Body of pancreas (tissue), 4 donors: ENCODE measurements at regions not wholly inside any gene's neighbourhood (a gene's known extent, or its start where the extent isn't known, plus 50 kb on each side); places are given as distances from the start of the nearest gene placed in this dataset.

Experiments used
- POLR2A ChIP-seq, 3 donors: fragments of 450-650 bp; IDR thresholded peaks; one replicate each; pipeline ENCODE4 v1.6.1; 2016; ENCODE audit warnings: antibody characterized with exemption in 3 of 3, mild to moderate bottlenecking in 2 of 3
- TF ChIP-seq, protein P1 (sequence below), 7 experiments: fragments of 450-650 bp in 4 of 7; fragments of 200-600 bp in 3 of 7; sonication (generic) in 3 of 7; IDR thresholded peaks; one replicate each; pipeline ENCODE4 v1.5.1; 2016 to 2019; ENCODE audit warnings: antibody characterized with exemption in 7 of 7

DNA sequence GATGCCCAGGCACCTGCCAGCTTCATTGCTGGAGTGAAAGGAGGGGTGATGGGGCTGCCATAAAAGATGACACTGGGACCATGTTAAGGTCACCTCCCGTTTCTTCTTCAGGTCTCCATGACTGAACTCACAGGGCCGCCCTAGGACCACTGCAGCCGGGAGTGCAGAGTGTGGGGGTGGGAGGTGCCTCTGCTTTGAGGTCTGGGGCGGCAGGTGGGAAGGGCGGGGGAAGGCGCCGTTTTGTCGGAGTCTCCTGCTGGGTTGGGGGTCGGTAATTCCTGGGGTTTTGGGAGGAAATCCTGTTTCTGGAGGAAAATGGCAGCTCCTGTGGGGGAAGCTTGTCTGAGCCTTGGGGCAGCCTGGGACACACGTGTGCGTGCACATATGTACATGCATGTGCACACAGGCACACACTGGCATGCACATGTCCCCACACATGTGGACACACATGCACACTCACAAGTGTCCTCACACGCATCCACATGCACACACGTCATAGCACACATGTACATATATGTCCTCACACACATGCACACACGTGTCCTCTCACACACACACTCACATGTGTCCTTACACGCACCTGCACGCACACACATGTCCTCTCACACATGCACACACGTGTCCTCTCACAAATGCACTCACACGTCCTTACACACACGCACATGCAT is 990.9 kb downstream of the BRD1 start:
- TF ChIP-seq, protein P1, sequence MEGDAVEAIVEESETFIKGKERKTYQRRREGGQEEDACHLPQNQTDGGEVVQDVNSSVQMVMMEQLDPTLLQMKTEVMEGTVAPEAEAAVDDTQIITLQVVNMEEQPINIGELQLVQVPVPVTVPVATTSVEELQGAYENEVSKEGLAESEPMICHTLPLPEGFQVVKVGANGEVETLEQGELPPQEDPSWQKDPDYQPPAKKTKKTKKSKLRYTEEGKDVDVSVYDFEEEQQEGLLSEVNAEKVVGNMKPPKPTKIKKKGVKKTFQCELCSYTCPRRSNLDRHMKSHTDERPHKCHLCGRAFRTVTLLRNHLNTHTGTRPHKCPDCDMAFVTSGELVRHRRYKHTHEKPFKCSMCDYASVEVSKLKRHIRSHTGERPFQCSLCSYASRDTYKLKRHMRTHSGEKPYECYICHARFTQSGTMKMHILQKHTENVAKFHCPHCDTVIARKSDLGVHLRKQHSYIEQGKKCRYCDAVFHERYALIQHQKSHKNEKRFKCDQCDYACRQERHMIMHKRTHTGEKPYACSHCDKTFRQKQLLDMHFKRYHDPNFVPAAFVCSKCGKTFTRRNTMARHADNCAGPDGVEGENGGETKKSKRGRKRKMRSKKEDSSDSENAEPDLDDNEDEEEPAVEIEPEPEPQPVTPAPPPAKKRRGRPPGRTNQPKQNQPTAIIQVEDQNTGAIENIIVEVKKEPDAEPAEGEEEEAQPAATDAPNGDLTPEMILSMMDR (IDR thresholded peaks at IDR 0.05) = no peak
- TF ChIP-seq POLR2A (IDR thresholded peaks at IDR 0.05) = no peak
